ENCODE measurements at regions not wholly inside any gene's neighbourhood (a gene's known extent, or its start where the extent isn't known, plus 50 kb on each side); places are given as distances from the start of the nearest gene placed in this dataset.

GRCh38 chr7:118648002-118648401 is 423.5 kb downstream of the ANKRD7 start:
- no peak for TF ChIP-seq CTCF (IDR thresholded peaks at IDR 0.05)
- TF ChIP-seq POLR2A (IDR thresholded peaks at IDR 0.05): no peak

All from breast epithelium (tissue), 3 donors.